Kidney (tissue), 13 donors: ENCODE measurements at regions not wholly inside any gene's neighbourhood (a gene's known extent, or its start where the extent isn't known, plus 50 kb on each side); places are given as distances from the start of the nearest gene placed in this dataset.

Experiments used
- DNase-seq, 5 donors: peaks; one replicate each; pipeline ENCODE4 v3.0.0-alpha.2; 2013 to 2020
- FAIRE-seq: peaks from 2 replicates; lab custom pipeline; 2012; peaks lifted over from hg19 to GRCh38; lab: Jason Lieb, UNC
- H3K27ac ChIP-seq, 2 donors: one replicate each; pipeline ENCODE4 v1.7.0; 2013; ENCODE audit warnings: low read depth in 2 of 2, low read length in 2 of 2, inconsistent platforms in 1 of 2
- H3K27me3 ChIP-seq: one replicate; pipeline ENCODE4 v1.7.1; 2013; ENCODE audit warnings: low read length, inconsistent platforms; ENCODE audit not compliant: control insufficient read depth, insufficient read depth
- H3K36me3 ChIP-seq, 3 donors: one replicate each; pipeline versions ENCODE4 v1.7.0 to v1.7.1; 2013; ENCODE audit warnings: low read length in 3 of 3, control low read depth in 1 of 3, inconsistent platforms in 1 of 3; ENCODE audit not compliant: insufficient read depth in 3 of 3, control insufficient read depth in 2 of 3
- H3K4me1 ChIP-seq, 3 donors: one replicate each; pipeline versions ENCODE4 v1.7.0 to v1.7.1; 2013; ENCODE audit warnings: low read length in 3 of 3, inconsistent platforms in 1 of 3, low read depth in 1 of 3; ENCODE audit not compliant: control insufficient read depth in 2 of 3, insufficient read depth in 2 of 3
- H3K4me3 ChIP-seq, 3 donors: one replicate each; pipeline versions ENCODE4 v1.7.0 to v1.8.1; 2013; ENCODE audit warnings: low read length in 3 of 3, control low read depth in 1 of 3, inconsistent platforms in 1 of 3
- H3K9ac ChIP-seq, 3 donors: one replicate each; pipeline versions ENCODE4 v1.7.0 to v1.7.1; 2013; ENCODE audit warnings: low read length in 3 of 3, control low read depth in 1 of 3, inconsistent platforms in 1 of 3
- H3K9me3 ChIP-seq, 3 donors: one replicate each; pipeline versions ENCODE4 v1.7.0 to v1.7.1; 2013; ENCODE audit warnings: low read length in 3 of 3, control low read depth in 1 of 3, inconsistent platforms in 1 of 3; ENCODE audit not compliant: control insufficient read depth in 2 of 3, insufficient read depth in 1 of 3
- intact Hi-C: fragments of 100-400 bp; cut with DNase I; formaldehyde crosslinking; loops from one replicate; pipeline ENCODE4 v1.11.1; 2022
- TF ChIP-seq, protein P1 (sequence below): IDR thresholded peaks from 3 replicates; pipeline ENCODE4 v1.5.1; 2012; ENCODE audit warnings: mild to moderate bottlenecking, moderate library complexity, borderline replicate concordance; ENCODE audit not compliant: insufficient read depth; ENCODE audit errors: extremely low read depth
- donor health status: control.
- donor health status: control.
- donor health status: control.
- donor health status: control.
- donor health status: control.
- donor health status: DM: yes; HTN: yes; CAD: no.
- donor health status: Normal renal cell carcinoma (clear cell type).

DNA sequence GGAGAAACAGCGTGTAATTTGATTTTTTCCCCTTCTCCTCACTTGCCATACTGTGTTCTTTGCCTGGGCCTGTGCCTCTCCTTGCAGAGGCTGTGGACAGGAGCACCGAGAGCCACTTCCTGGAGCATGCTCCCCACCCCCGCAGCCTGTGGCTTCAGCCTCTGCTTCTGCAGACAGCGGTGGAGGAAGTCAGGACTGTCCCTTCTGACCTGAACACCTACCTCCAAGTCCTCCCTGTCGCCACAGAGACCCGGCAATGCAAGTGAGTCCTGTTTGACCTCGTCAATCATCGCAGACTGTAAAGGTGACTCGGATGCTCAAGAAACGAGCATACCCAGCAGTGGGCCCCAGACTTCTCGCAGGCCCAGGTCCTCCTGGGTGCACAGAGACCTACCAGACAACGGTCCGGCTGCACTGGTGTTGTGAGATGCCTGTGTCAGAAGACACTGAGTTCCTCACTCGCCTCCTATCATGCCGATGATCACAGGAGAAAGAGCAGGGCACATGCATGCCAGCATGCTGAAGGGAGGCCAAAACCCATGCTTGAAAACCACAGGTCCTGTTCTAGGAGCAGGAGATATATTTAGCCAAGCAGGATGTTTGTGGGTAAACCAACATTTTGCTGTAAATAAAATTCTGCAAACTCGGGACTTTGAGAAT is 198.8 kb downstream of the AUH start:
- Histone ChIP-seq H3K36me3 (no peaks in the 10 kb centered on the region), H3K27ac (no peak overlapping the region), H3K27me3 (no peaks in the 10 kb centered on the region), H3K9me3 (no peaks in the 10 kb centered on the region), H3K9ac (no peak overlapping the region), H3K4me1 (peaks cover 0 to 16% (median 0%) of the 10 kb centered on the region in 3 donors), H3K4me3 (no peak overlapping the region)
- intact Hi-C loops: no loop called here
- DNase-seq: peak in 2 of 5 donors; percentile 49 to 85
- FAIRE-seq: no peak
- TF ChIP-seq, protein P1, sequence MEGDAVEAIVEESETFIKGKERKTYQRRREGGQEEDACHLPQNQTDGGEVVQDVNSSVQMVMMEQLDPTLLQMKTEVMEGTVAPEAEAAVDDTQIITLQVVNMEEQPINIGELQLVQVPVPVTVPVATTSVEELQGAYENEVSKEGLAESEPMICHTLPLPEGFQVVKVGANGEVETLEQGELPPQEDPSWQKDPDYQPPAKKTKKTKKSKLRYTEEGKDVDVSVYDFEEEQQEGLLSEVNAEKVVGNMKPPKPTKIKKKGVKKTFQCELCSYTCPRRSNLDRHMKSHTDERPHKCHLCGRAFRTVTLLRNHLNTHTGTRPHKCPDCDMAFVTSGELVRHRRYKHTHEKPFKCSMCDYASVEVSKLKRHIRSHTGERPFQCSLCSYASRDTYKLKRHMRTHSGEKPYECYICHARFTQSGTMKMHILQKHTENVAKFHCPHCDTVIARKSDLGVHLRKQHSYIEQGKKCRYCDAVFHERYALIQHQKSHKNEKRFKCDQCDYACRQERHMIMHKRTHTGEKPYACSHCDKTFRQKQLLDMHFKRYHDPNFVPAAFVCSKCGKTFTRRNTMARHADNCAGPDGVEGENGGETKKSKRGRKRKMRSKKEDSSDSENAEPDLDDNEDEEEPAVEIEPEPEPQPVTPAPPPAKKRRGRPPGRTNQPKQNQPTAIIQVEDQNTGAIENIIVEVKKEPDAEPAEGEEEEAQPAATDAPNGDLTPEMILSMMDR: no peak

DNA sequence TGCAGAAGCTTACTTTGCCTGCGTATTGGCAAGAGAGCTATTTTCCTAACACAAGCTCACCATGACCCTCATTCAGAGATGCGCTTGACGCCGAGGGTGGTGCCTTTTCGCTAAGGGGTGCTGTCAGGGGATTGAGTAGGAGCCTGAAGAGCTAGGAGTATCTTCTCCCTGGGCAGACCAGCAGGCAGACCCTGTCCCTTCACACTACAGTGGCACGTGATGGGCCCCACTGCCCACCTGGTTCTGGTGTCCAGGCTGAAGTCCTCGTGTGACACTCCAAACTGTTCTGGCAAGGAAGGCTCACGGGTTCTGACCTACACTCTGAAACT is 198.3 kb downstream of the AUH start:
- no peak overlapping the region for H3K27ac ChIP-seq
- intact Hi-C loops: no loop called here
- H3K9ac ChIP-seq: no peak overlapping the region
- peaks cover 0 to 16% (median 0%) of the 10 kb centered on the region in 3 donors for H3K4me1 ChIP-seq
- no peak for FAIRE-seq
- TF ChIP-seq, protein P1: no peak
- DNase-seq: peak in 1 of 5 donors; percentile 17
- H3K4me3 ChIP-seq: no peak overlapping the region
- no peaks in the 10 kb centered on the region for H3K9me3 ChIP-seq
- no peaks in the 10 kb centered on the region for H3K27me3 ChIP-seq
- H3K36me3 ChIP-seq: no peaks in the 10 kb centered on the region

DNA sequence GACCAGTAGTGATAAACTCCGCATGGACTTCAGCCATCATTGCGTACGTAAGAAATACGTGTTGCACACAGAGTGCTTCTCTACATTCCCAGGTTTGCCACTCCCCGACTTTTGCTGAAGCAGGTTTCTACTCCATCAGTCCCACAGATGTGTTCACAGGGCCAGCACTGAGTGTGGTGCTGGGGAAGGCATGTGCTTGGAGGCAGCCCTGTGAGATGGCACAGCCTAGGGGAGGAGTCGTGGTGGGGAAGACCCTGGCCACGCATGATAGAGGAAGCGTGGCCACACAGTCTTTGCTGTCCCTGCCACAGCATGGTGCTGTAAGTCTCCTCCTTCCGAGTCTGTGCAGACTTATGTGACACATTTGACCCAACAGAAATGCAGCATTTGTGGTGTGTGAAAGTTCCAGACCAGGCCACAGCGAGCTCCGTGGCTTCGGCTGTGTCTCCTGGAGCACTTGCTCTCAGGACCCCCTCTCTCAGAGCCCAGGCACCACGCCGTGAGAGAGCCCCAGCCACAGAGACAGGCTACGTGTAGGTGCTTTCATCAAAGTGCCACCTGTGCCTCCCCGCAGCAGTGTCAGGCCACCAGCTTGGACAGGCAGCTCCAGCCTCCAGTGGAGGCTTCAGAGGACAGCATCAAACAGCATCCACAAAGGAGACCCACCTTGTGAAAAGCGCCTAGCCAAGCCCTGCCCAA is 197.8 kb downstream of the AUH start:
- no peak for FAIRE-seq
- Histone ChIP-seq H3K36me3 (no peaks in the 10 kb centered on the region), H3K9me3 (no peaks in the 10 kb centered on the region), H3K27me3 (no peaks in the 10 kb centered on the region), H3K27ac (no peak overlapping the region), H3K4me3 (no peak overlapping the region), H3K9ac (no peak overlapping the region), H3K4me1 (peaks cover 0 to 16% (median 0%) of the 10 kb centered on the region in 3 donors)
- DNase-seq: peak in 1 of 5 donors; percentile 20
- intact Hi-C loops: no loop called here
- TF ChIP-seq, protein P1: no peak
